ENCODE measurements at regions not wholly inside any gene's neighbourhood (a gene's known extent, or its start where the extent isn't known, plus 50 kb on each side); places are given as distances from the start of the nearest gene placed in this dataset.

DNA sequence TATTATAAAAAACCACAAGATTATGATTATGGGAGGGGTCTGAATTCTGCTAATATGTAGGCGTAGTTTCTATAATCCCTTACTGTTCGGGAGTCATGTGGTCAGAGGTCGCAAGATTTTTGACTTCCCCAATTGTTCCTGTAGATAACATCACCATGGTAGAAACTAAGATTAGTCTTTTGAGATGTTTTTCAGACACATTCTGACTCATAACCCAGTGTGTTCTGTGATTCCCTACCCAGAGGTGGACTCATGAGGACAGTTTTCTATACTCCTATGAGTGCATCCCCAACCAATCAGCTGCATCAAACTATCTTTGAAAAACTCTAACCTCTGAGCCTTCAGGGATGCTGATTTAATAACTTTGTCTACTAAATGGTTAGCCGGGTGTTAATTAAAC, 175.5 kb downstream of the RFPL4B start:
- no peak for TF ChIP-seq TAF1 (IDR thresholded peaks at IDR 0.05; ENCODE audit: borderline replicate concordance, insufficient read depth, low read length)
- no peak for TF ChIP-seq SIN3A (IDR thresholded peaks at IDR 0.05; ENCODE audit: borderline replicate concordance, insufficient read depth, low read length)
- TF ChIP-seq, protein P1, sequence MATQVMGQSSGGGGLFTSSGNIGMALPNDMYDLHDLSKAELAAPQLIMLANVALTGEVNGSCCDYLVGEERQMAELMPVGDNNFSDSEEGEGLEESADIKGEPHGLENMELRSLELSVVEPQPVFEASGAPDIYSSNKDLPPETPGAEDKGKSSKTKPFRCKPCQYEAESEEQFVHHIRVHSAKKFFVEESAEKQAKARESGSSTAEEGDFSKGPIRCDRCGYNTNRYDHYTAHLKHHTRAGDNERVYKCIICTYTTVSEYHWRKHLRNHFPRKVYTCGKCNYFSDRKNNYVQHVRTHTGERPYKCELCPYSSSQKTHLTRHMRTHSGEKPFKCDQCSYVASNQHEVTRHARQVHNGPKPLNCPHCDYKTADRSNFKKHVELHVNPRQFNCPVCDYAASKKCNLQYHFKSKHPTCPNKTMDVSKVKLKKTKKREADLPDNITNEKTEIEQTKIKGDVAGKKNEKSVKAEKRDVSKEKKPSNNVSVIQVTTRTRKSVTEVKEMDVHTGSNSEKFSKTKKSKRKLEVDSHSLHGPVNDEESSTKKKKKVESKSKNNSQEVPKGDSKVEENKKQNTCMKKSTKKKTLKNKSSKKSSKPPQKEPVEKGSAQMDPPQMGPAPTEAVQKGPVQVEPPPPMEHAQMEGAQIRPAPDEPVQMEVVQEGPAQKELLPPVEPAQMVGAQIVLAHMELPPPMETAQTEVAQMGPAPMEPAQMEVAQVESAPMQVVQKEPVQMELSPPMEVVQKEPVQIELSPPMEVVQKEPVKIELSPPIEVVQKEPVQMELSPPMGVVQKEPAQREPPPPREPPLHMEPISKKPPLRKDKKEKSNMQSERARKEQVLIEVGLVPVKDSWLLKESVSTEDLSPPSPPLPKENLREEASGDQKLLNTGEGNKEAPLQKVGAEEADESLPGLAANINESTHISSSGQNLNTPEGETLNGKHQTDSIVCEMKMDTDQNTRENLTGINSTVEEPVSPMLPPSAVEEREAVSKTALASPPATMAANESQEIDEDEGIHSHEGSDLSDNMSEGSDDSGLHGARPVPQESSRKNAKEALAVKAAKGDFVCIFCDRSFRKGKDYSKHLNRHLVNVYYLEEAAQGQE (IDR thresholded peaks at IDR 0.05; ENCODE audit: insufficient read depth in 1 of 2, low read depth in 2 of 2, low read length in 2 of 2) = no peak
- no peak for TF ChIP-seq POLR2AphosphoS5 (IDR thresholded peaks at IDR 0.05; ENCODE audit: low read depth, low read length)
- TF ChIP-seq FOXP2 (optimal IDR thresholded peaks at IDR 0.05; ENCODE audit: borderline replicate concordance, extremely low read depth, extremely low read length, insufficient read depth) = no peak

DNA sequence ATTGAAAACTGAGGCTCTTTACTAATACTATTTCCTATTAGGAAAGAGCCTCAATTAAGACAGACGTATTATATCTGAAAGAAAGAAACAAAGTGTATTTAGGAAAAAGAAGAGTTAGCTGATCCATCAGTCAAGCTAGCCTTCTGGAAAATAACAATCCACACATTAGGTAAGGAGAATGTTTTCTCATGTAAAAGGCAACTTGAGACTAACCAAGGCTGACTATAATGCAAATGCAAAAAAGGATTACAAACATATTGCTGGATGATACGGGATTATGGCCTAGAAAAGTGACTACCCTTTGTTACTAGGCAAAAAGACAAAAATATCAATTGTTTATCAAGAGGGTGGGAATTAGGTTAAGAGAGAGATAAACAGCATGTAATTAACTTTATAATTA, 176.9 kb downstream of the RFPL4B start:
- no peak for TF ChIP-seq FOXP2 (optimal IDR thresholded peaks at IDR 0.05; ENCODE audit: borderline replicate concordance, extremely low read depth, extremely low read length, insufficient read depth)
- TF ChIP-seq, protein P1 (IDR thresholded peaks at IDR 0.05; ENCODE audit: insufficient read depth in 1 of 2, low read depth in 2 of 2, low read length in 2 of 2) = no peak
- no peak for TF ChIP-seq POLR2AphosphoS5 (IDR thresholded peaks at IDR 0.05; ENCODE audit: low read depth, low read length)
- TF ChIP-seq SIN3A (IDR thresholded peaks at IDR 0.05; ENCODE audit: borderline replicate concordance, insufficient read depth, low read length) = no peak
- TF ChIP-seq TAF1 (IDR thresholded peaks at IDR 0.05; ENCODE audit: borderline replicate concordance, insufficient read depth, low read length) = no peak

DNA sequence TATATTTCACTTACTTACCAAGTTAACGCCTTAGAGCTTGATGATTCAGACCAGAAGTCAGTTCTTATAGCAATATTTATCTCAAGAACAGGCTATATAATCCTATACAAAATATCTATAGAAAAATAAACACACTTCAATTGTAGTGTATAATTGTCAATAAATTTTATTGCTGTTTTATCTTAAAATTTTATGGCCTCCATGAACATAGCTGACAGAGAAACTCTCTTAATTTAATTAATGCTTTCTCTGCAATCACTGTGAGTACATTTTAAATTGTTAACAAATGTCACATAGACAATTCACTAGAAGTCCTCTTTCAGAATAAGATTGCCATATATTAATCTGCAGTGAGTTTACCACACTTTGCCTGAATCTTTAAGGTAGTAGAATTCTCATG, 178.6 kb downstream of the RFPL4B start:
- no peak for TF ChIP-seq SIN3A (IDR thresholded peaks at IDR 0.05; ENCODE audit: borderline replicate concordance, insufficient read depth, low read length)
- no peak for TF ChIP-seq TAF1 (IDR thresholded peaks at IDR 0.05; ENCODE audit: borderline replicate concordance, insufficient read depth, low read length)
- no peak for TF ChIP-seq POLR2AphosphoS5 (IDR thresholded peaks at IDR 0.05; ENCODE audit: low read depth, low read length)
- TF ChIP-seq FOXP2 (optimal IDR thresholded peaks at IDR 0.05; ENCODE audit: borderline replicate concordance, extremely low read depth, extremely low read length, insufficient read depth) = no peak
- TF ChIP-seq, protein P1 (IDR thresholded peaks at IDR 0.05; ENCODE audit: insufficient read depth in 1 of 2, low read depth in 2 of 2, low read length in 2 of 2) = no peak

DNA sequence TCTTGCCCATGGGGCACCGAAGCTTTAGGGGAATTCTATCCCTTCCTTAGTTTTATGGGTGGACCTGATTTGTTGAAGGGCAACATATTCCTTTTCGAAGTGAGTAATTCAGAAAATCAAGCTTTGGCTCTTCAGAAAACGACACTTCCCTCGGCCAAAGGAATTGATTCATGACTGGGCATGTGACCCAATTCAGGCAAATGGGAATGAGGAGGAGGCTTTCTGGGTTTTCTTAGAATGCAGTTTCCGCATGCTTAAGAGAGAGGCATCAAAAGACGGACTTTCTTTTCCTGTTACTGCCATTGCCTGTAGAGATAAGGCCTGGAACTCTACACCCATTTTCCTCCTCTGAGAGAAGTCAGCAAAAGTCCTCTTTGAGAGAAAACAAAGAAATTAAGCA, 179.5 kb downstream of the RFPL4B start:
- TF ChIP-seq FOXP2 (optimal IDR thresholded peaks at IDR 0.05; ENCODE audit: borderline replicate concordance, extremely low read depth, extremely low read length, insufficient read depth) = no peak
- TF ChIP-seq, protein P1 (IDR thresholded peaks at IDR 0.05; ENCODE audit: insufficient read depth in 1 of 2, low read depth in 2 of 2, low read length in 2 of 2) = no peak
- TF ChIP-seq POLR2AphosphoS5 (IDR thresholded peaks at IDR 0.05; ENCODE audit: low read depth, low read length) = no peak
- no peak for TF ChIP-seq SIN3A (IDR thresholded peaks at IDR 0.05; ENCODE audit: borderline replicate concordance, insufficient read depth, low read length)
- no peak for TF ChIP-seq TAF1 (IDR thresholded peaks at IDR 0.05; ENCODE audit: borderline replicate concordance, insufficient read depth, low read length)

DNA sequence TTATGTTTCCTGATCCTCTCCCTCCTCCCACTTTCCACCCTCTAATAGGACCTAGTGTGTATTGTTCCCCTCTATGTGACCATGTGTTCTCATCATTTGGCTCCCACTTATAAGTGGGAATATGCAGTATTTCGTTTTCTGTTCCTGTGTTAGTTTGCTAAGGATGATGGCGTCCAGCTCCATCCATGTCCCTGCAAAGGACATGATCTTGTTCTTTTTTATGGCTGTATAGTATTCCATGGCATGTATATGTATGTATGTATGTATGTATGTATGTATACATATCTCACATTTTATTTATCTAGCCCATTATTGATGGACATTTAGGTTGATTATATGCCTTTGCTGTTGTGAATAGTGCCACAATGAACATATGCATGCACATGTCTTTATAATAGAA, 188.7 kb downstream of the RFPL4B start:
- TF ChIP-seq, protein P1 (IDR thresholded peaks at IDR 0.05; ENCODE audit: insufficient read depth in 1 of 2, low read depth in 2 of 2, low read length in 2 of 2) = no peak
- TF ChIP-seq POLR2AphosphoS5 (IDR thresholded peaks at IDR 0.05; ENCODE audit: low read depth, low read length) (no peak), TAF1 (IDR thresholded peaks at IDR 0.05; ENCODE audit: borderline replicate concordance, insufficient read depth, low read length) (no peak), SIN3A (IDR thresholded peaks at IDR 0.05; ENCODE audit: borderline replicate concordance, insufficient read depth, low read length) (no peak), FOXP2 (optimal IDR thresholded peaks at IDR 0.05; ENCODE audit: borderline replicate concordance, extremely low read depth, extremely low read length, insufficient read depth) (no peak)
